Adrenal gland (tissue), 5 donors: ENCODE measurements at regions not wholly inside any gene's neighbourhood (a gene's known extent, or its start where the extent isn't known, plus 50 kb on each side); places are given as distances from the start of the nearest gene placed in this dataset.
"Not testable (repeated sequence)": the region's sequence is repeated elsewhere in the genome, so short reads cannot be mapped to it uniquely, and the experiment has no call there.

ENCODE experiments used
- CTCF ChIP-seq, 6 experiments: fragments of 450-650 bp in 4 of 6; fragments of 200-600 bp in 2 of 6; sonication (generic) in 1 of 6; IDR thresholded peaks; 1 replicate in 5 of 6; 2 replicates in 1 of 6; pipeline versions ENCODE4 v1.5.1 to v1.8.0; 2016 to 2021; ENCODE audit warnings: antibody characterized with exemption in 6 of 6, mild to moderate bottlenecking in 2 of 6, moderate library complexity in 1 of 6
- POLR2A ChIP-seq, 2 donors: fragments of 450-650 bp; IDR thresholded peaks; one replicate each; pipeline ENCODE4 v1.6.1; 2017; ENCODE audit warnings: antibody characterized with exemption in 2 of 2, mild to moderate bottlenecking in 2 of 2, moderate library complexity in 1 of 2
- donor health status: DM: no; HTN: no; CAD: no.

DNA sequence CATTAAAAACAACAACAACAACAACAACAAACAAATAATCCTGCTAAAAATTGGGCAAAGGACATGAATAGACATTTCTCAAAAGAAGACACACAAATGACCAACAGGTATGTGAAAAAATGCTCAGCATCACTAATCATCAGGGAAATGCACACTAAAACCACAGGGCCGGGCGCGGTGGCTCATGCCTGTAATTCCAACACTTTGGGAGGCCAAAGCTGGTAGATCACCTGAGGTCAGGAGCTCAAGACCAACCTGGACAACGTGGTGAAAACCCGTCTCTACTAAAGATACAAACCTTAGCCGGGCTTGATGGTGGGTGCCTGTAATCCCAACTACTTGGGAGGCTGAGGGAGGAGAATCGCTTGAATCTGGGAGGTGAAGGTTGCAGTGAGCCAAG lies 103.6 kb downstream of the C11orf87 start:
- TF ChIP-seq POLR2A, CTCF (IDR thresholded peaks at IDR 0.05): not testable (repeated sequence)
